PFSK-1 (cell line): ENCODE measurements at regions not wholly inside any gene's neighbourhood (a gene's known extent, or its start where the extent isn't known, plus 50 kb on each side); places are given as distances from the start of the nearest gene placed in this dataset.

Experiments
- FOXP2 ChIP-seq: optimal IDR thresholded peaks from 2 replicates; pipeline ENCODE3; 2011; ENCODE audit warnings: borderline replicate concordance, control low read depth, inconsistent platforms; ENCODE audit not compliant: insufficient read depth; ENCODE audit errors: extremely low read length, extremely low read depth
- POLR2AphosphoS5 ChIP-seq: IDR thresholded peaks from 2 replicates; pipeline ENCODE4 v1.6.1; 2012; ENCODE audit warnings: low read depth, mild to moderate bottlenecking, control low read depth, low read length, moderate library complexity
- SIN3A ChIP-seq: IDR thresholded peaks from 2 replicates; pipeline ENCODE4 v1.6.1; 2012; ENCODE audit warnings: mild to moderate bottlenecking, low read length, moderate library complexity, borderline replicate concordance; ENCODE audit not compliant: insufficient read depth
- TAF1 ChIP-seq: IDR thresholded peaks from 2 replicates; pipeline ENCODE4 v1.6.1; 2012; ENCODE audit warnings: low read length, control low read depth, borderline replicate concordance; ENCODE audit not compliant: insufficient read depth
- TF ChIP-seq, protein P1 (sequence below), 2 experiments: IDR thresholded peaks; 2 replicates each; pipeline versions ENCODE4 v1.6.1 to v1.8.0; 2011 to 2012; ENCODE audit warnings: low read depth in 2 of 2, low read length in 2 of 2, control low read depth in 1 of 2, inconsistent platforms in 1 of 2, mild to moderate bottlenecking in 1 of 2, moderate library complexity in 1 of 2; ENCODE audit not compliant: insufficient read depth in 1 of 2

DNA sequence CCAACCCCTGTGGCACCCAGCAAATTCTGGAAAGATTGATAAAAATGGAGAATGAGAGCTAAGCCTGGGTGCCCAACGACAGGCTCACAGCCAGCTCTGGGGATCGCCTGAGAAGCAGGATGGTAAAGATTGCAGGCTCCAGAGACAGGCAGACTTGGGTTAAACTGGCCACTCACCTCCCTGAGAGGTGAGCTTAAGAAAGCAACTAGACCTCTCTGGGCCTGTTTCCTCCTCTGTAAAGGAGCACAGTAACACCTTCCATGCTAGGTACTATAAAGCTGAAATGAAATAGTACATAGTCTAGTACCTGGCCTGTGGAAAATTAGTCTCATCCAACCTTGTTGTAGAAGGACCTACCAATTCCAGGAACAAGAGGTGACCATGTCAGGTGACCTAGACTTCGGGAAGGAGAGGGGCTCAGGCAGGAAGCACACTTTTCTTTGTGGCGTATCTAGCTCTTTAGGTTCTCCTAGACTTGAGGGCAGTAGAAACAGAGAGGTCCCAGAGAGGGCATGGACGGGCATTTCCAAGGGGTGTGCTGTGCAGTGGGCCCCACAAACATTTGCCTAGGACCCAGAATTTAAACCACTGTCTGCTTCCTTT is 142.8 kb upstream of the MYLIP start:
- TF ChIP-seq, protein P1, sequence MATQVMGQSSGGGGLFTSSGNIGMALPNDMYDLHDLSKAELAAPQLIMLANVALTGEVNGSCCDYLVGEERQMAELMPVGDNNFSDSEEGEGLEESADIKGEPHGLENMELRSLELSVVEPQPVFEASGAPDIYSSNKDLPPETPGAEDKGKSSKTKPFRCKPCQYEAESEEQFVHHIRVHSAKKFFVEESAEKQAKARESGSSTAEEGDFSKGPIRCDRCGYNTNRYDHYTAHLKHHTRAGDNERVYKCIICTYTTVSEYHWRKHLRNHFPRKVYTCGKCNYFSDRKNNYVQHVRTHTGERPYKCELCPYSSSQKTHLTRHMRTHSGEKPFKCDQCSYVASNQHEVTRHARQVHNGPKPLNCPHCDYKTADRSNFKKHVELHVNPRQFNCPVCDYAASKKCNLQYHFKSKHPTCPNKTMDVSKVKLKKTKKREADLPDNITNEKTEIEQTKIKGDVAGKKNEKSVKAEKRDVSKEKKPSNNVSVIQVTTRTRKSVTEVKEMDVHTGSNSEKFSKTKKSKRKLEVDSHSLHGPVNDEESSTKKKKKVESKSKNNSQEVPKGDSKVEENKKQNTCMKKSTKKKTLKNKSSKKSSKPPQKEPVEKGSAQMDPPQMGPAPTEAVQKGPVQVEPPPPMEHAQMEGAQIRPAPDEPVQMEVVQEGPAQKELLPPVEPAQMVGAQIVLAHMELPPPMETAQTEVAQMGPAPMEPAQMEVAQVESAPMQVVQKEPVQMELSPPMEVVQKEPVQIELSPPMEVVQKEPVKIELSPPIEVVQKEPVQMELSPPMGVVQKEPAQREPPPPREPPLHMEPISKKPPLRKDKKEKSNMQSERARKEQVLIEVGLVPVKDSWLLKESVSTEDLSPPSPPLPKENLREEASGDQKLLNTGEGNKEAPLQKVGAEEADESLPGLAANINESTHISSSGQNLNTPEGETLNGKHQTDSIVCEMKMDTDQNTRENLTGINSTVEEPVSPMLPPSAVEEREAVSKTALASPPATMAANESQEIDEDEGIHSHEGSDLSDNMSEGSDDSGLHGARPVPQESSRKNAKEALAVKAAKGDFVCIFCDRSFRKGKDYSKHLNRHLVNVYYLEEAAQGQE (IDR thresholded peaks at IDR 0.05; ENCODE audit: insufficient read depth in 1 of 2, low read depth in 2 of 2, low read length in 2 of 2) = no peak
- TF ChIP-seq POLR2AphosphoS5 (no peak), TAF1 (no peak), SIN3A (no peak), FOXP2 (no peak)

DNA sequence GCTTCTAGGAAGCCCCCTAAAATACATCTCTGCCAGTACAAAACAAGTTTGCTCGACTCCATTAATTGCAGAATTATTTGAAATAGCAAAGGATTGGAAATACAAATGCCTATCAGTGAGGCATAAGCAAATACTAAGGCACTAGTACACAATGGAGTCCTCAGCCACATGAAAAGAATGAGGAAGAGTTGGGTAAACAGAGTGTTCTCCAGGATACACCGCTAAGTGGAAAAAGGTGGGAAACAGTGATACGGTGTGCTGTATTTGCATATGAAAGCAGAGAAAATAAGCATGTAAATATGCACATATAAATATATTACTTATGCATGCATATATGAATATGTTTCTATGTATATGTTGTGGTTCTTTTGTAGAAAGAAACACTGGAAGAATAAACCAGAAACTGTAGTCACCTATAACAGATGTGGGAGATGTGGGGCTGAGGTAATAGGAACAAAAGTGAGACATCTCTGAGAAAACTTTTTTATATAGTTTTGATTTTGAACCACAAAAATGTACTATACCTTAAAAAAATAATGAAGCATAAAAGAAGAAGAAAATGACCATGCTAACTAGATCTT is 143.4 kb upstream of the MYLIP start:
- TF ChIP-seq FOXP2 = no peak
- TF ChIP-seq SIN3A = no peak
- no peak for TF ChIP-seq POLR2AphosphoS5
- no peak for TF ChIP-seq TAF1
- TF ChIP-seq, protein P1 (IDR thresholded peaks at IDR 0.05; ENCODE audit: insufficient read depth in 1 of 2, low read depth in 2 of 2, low read length in 2 of 2) = no peak

DNA sequence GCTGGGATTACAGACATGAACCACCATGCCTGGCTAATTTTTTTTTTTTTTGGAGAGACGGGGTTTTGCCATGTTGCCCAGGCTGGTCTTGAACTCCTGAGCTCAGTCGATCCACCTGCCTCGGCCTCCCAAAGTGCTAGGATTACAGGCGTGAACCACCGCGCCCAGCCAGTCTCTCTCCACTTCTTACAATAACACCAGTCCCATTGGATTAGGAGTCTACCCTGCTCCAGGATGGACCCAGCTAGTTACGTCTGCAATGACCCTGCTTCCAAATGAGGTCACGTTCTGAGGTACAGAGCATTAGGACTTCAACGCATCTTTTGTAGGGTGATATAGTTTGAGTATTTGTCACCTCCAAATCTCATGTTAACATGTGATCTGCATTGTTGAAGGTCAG is 146.9 kb upstream of the MYLIP start:
- TF ChIP-seq, protein P1 (IDR thresholded peaks at IDR 0.05; ENCODE audit: insufficient read depth in 1 of 2, low read depth in 2 of 2, low read length in 2 of 2) = no peak
- TF ChIP-seq POLR2AphosphoS5 (no peak), SIN3A (no peak), FOXP2 (no peak), TAF1 (no peak)

DNA sequence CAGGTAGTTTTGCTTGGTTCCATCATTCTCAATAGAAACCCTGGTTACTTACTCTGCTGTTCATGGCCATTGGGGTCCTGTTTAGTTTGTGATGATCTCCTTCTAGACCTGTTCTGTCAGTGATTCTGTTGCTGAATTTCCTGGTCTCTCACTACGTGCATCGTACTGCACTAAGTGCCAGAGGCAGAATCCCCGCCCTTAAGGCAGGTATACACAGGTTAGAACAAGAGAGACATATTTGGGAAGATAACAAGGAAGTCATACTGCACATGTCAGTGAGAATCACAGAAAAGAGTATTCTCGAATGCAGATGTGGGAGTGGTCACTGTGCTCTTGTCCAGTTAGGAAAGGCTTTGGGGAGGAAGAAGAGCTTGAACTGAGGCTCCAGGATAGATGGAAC is 148.1 kb upstream of the MYLIP start:
- no peak for TF ChIP-seq TAF1
- TF ChIP-seq, protein P1 (IDR thresholded peaks at IDR 0.05; ENCODE audit: insufficient read depth in 1 of 2, low read depth in 2 of 2, low read length in 2 of 2) = no peak
- no peak for TF ChIP-seq POLR2AphosphoS5
- no peak for TF ChIP-seq FOXP2
- no peak for TF ChIP-seq SIN3A

DNA sequence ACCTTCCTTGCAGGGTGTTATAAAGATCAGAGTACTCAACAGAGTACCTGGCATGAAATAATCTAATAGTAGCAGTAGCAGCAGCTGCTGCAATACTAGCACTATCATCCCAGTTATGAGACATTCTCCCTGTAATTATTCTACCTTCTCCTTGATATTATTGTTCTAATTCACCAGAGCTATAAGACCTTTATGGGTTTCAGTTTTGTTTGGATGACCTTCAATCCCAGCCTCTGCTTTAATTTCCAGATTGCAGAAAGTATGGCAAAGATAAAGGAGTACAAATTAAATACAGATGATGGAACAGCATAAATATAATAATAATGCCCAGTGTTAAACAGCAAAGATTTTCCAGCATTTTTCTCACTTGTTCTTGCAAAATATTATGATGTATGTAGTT is 150.5 kb upstream of the MYLIP start:
- TF ChIP-seq FOXP2 = no peak
